NB4 (cell line): ENCODE measurements at regions not wholly inside any gene's neighbourhood (a gene's known extent, or its start where the extent isn't known, plus 50 kb on each side); places are given as distances from the start of the nearest gene placed in this dataset.

Source experiments
- POLR2A ChIP-seq: IDR thresholded peaks from 2 replicates; pipeline ENCODE4 v1.6.1; 2011; ENCODE audit warnings: mild to moderate bottlenecking; ENCODE audit not compliant: insufficient read length; ENCODE audit errors: extremely low read depth
- TF ChIP-seq, protein P1 (sequence below): IDR thresholded peaks from one replicate; pipeline ENCODE4 v1.5.1; 2012; ENCODE audit warnings: low read depth, low read length

DNA sequence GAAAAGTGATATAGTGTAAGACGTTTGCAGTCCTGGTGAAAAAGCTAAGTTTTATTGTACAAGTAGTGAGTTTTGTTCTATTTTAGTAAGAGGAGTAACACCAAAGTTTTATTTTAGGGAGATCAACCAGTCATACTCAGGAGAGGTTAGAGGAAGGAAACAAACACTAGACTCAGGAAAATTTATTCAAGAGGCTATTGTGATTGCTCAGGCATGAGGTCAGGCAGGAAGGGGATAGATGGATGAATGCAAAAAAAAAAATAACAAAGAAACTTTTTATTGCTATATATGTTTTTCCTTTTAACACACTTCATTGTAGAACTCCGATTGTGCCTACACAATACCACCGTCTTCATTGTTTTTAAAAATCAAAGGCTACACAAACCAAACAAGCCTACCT is 189.0 kb downstream of the LYPLAL1 start:
- TF ChIP-seq POLR2A = no peak
- TF ChIP-seq, protein P1, sequence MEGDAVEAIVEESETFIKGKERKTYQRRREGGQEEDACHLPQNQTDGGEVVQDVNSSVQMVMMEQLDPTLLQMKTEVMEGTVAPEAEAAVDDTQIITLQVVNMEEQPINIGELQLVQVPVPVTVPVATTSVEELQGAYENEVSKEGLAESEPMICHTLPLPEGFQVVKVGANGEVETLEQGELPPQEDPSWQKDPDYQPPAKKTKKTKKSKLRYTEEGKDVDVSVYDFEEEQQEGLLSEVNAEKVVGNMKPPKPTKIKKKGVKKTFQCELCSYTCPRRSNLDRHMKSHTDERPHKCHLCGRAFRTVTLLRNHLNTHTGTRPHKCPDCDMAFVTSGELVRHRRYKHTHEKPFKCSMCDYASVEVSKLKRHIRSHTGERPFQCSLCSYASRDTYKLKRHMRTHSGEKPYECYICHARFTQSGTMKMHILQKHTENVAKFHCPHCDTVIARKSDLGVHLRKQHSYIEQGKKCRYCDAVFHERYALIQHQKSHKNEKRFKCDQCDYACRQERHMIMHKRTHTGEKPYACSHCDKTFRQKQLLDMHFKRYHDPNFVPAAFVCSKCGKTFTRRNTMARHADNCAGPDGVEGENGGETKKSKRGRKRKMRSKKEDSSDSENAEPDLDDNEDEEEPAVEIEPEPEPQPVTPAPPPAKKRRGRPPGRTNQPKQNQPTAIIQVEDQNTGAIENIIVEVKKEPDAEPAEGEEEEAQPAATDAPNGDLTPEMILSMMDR = no peak
